ENCODE measurements at regions not wholly inside any gene's neighbourhood (a gene's known extent, or its start where the extent isn't known, plus 50 kb on each side); places are given as distances from the start of the nearest gene placed in this dataset.

DNA sequence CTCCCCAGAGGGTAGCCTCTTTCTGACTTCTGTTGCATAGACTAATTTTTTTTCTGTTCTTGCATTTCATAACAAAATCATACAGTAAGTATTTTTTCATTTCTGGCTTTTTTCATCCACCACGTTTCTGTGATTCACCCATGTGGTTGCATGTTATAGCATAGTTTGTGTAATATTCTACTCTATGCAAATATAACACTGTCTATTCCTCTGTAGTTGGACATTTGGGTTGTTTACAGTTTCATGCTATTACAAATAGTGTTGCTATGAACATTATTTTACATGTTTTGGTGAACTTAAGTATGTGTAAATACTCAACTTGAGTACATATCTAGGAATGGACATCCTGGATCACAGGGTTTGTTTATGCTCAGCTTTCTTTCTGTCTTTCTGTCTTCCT is 187.2 kb upstream of the KCNG1 start:
- Histone ChIP-seq H3K9me3 (replicated peaks; ENCODE audit: control insufficient read depth, insufficient read depth, low read depth, low read length) (no peaks in the 10 kb centered on the region), H3K27me3 (ENCODE audit: control insufficient read depth in 2 of 2, insufficient read depth in 2 of 2, low read length in 2 of 2) (peaks cover 0 to 3% of the 10 kb centered on the region in 2 experiments; a peak in 1 of 5 replicates), H3K4me1 (replicated peaks in 1 of 2; ENCODE audit: control insufficient read depth in 2 of 2, insufficient read depth in 2 of 2, low read length in 2 of 2) (no peaks in the 10 kb centered on the region), H3K4me3 (no peak overlapping the region), H3K4me2 (ENCODE audit: insufficient read depth, low read length) (no peak overlapping the region), H4K20me1 (replicated peaks; ENCODE audit: control insufficient read depth, insufficient read depth, low read length) (no peaks in the 10 kb centered on the region; the same call in 1 of the 2 replicates), H3K79me2 (ENCODE audit: control insufficient read depth, insufficient read depth, low read length) (no peaks in the 10 kb centered on the region), H3K9ac (ENCODE audit: insufficient read depth in 1 of 2, low read depth in 2 of 2, low read length in 2 of 2) (no peak overlapping the region), H2AFZ (ENCODE audit: low read depth, low read length) (no peak overlapping the region), H3K27ac (ENCODE audit: extremely low read depth, low read depth, low read length) (no peak overlapping the region), H3K36me3 (ENCODE audit: control insufficient read depth, insufficient read depth, low read length) (no peaks in the 10 kb centered on the region), H3K9me1 (ENCODE audit: control insufficient read depth, insufficient read depth, low read length) (no peaks in the 10 kb centered on the region)
- TF ChIP-seq ZNF707 (CRISPR knock-in tag; conservative IDR thresholded peaks at IDR 0.05) (no peak), ZNF75A (CRISPR knock-in tag; IDR thresholded peaks at IDR 0.05) (no peak), RBM25 (IDR thresholded peaks at IDR 0.05; ENCODE audit: low read depth, low read length, severe bottlenecking) (no peak), CXXC5 (CRISPR knock-in tag; IDR thresholded peaks at IDR 0.05) (no peak), BCOR (IDR thresholded peaks at IDR 0.05) (no peak), ZNF436 (CRISPR knock-in tag; IDR thresholded peaks at IDR 0.05) (no peak), ZNF41 (CRISPR knock-in tag; conservative IDR thresholded peaks at IDR 0.05) (no peak), BHLHE40 (IDR thresholded peaks at IDR 0.05; ENCODE audit: low read length) (no peak), PTRF (tag; IDR thresholded peaks at IDR 0.05) (no peak), COPS2 (conservative IDR thresholded peaks at IDR 0.05) (no peak), ZNF717 (CRISPR knock-in tag; IDR thresholded peaks at IDR 0.05) (no peak), C11orf30 (IDR thresholded peaks at IDR 0.05; ENCODE audit: low read depth) (no peak), EP400 (IDR thresholded peaks at IDR 0.05) (no peak), SMARCA5 (IDR thresholded peaks at IDR 0.05) (no peak), ZNF764 (CRISPR knock-in tag; IDR thresholded peaks at IDR 0.05; ENCODE audit: low read depth) (no peak), GATAD2B (IDR thresholded peaks at IDR 0.05; ENCODE audit: borderline replicate concordance) (no peak), SMAD1 (IDR thresholded peaks at IDR 0.05; ENCODE audit: low read depth, low read length, partially characterized antibody) (no peak), BACH1 (tag; IDR thresholded peaks at IDR 0.05) (no peak), RBM14 (IDR thresholded peaks at IDR 0.05; ENCODE audit: borderline replicate concordance, insufficient read depth, low read depth, low read length) (no peak)
- TF ChIP-seq, protein P1, sequence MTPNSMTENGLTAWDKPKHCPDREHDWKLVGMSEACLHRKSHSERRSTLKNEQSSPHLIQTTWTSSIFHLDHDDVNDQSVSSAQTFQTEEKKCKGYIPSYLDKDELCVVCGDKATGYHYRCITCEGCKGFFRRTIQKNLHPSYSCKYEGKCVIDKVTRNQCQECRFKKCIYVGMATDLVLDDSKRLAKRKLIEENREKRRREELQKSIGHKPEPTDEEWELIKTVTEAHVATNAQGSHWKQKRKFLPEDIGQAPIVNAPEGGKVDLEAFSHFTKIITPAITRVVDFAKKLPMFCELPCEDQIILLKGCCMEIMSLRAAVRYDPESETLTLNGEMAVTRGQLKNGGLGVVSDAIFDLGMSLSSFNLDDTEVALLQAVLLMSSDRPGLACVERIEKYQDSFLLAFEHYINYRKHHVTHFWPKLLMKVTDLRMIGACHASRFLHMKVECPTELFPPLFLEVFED (CRISPR knock-in tag; conservative IDR thresholded peaks at IDR 0.05): no peak
- in situ Hi-C loops (cut with MboI) (loop anchor here (5.0 kb wide), 1 partner anchor 47 kb away; no protein-coding TSS in a partner anchor), intact Hi-C loops (cut with micrococcal nuclease) (no loop called here)
- WGBS (ENCODE audit: insufficient coverage, low coverage, missing lambda C conversion rate): 0% methylated on average over 1 of the region's 1 CpG
- DNase-seq (ENCODE audit: extremely low read depth in 1 of 4, low spot score in 3 of 4): no peak
- no TSS peak for BruUV-seq (replicated peaks)
- no peak for FAIRE-seq
- ChIA-PET CTCF (ENCODE audit: low intra/inter-chr PET ratio) (no interaction called here), POLR2A (no interaction called here)
- ATAC-seq: no peak

Measured in K562 (cell line).